Ishikawa (cell line): ENCODE measurements at regions not wholly inside any gene's neighbourhood (a gene's known extent, or its start where the extent isn't known, plus 50 kb on each side); places are given as distances from the start of the nearest gene placed in this dataset.

Experiments
- CEBPB ChIP-seq: IDR thresholded peaks from 2 replicates; pipeline ENCODE4 v1.6.1; 2012
- CREB1 ChIP-seq: IDR thresholded peaks from 2 replicates; pipeline ENCODE4 v1.6.1; 2012; ENCODE audit warnings: low read depth
- EGR1 ChIP-seq: IDR thresholded peaks from 2 replicates; pipeline ENCODE4 v1.6.1; 2012
- EP300 ChIP-seq: IDR thresholded peaks from 2 replicates; pipeline ENCODE4 v1.6.1; 2012; ENCODE audit warnings: borderline replicate concordance
- FOXM1 ChIP-seq: IDR thresholded peaks from 2 replicates; pipeline ENCODE4 v1.6.1; 2012; ENCODE audit warnings: low read depth, borderline replicate concordance
- NFIC ChIP-seq: IDR thresholded peaks from 2 replicates; pipeline ENCODE4 v1.6.1; 2012
- RAD21 ChIP-seq: IDR thresholded peaks from 2 replicates; pipeline ENCODE4 v1.6.1; 2012; ENCODE audit warnings: low read depth
- TAF1 ChIP-seq: IDR thresholded peaks from 2 replicates; pipeline ENCODE4 v1.6.1; 2012; ENCODE audit warnings: low read depth, mild to moderate bottlenecking
- TCF12 ChIP-seq: IDR thresholded peaks from 2 replicates; pipeline ENCODE4 v1.6.1; 2012; ENCODE audit warnings: low read depth
- TEAD4 ChIP-seq: IDR thresholded peaks from 2 replicates; pipeline ENCODE4 v1.6.1; 2012
- YY1 ChIP-seq: IDR thresholded peaks from 2 replicates; pipeline ENCODE4 v1.6.1; 2012; ENCODE audit warnings: low read depth
- ZBTB7A ChIP-seq: IDR thresholded peaks from 2 replicates; pipeline ENCODE4 v1.6.1; 2012; ENCODE audit warnings: low read depth
- TF ChIP-seq, protein P1 (sequence below): IDR thresholded peaks from 2 replicates; pipeline ENCODE4 v1.6.1; 2012; ENCODE audit warnings: low read depth, mild to moderate bottlenecking
- TF ChIP-seq, protein P2 (sequence below): IDR thresholded peaks from 2 replicates; pipeline ENCODE4 v1.6.1; 2012
- TF ChIP-seq, protein P3 (sequence below): IDR thresholded peaks from 2 replicates; pipeline ENCODE4 v1.6.1; 2012

DNA sequence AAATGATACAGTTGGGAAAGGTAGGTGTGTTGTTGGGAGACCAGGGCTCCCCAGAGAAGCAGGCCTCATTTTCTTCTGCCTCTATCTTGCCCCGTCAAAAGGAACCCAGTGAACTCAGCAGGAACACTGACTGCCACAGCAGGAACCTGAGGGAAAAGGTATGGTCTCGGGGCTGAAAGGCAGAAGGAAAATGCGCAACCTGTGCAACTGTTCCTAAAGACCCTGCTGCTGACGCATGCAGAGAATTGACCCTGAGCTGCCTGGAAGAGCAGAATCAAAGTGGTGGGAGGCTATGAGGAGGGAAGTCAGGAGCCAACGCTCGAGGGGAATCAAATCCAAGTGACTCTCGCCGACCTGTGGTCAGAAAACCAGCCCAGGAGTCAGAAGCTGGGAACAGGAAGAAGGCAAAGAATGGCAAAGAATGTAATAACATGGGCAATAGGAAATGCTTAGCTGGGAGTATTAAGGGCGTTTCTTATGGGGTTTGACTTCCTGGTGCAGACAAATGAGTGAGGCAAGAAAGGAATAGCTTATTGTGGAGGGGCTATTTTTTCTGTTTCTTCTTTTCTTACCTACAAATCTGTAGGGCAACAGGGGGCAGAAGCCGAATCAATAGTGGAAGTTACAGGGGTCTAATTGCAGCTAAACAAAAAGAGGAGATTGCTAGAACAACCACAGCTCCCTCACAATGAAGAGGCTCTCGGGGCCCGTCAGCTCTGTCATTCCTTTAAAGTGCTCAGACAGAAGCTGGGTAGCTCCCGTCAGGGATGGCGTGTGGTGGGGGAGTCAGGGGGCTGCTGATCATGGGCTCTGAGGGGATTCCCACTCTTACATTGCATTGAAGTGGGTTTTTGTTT, 65.4 kb upstream of the DLG1 start:
- TF ChIP-seq, protein P1, sequence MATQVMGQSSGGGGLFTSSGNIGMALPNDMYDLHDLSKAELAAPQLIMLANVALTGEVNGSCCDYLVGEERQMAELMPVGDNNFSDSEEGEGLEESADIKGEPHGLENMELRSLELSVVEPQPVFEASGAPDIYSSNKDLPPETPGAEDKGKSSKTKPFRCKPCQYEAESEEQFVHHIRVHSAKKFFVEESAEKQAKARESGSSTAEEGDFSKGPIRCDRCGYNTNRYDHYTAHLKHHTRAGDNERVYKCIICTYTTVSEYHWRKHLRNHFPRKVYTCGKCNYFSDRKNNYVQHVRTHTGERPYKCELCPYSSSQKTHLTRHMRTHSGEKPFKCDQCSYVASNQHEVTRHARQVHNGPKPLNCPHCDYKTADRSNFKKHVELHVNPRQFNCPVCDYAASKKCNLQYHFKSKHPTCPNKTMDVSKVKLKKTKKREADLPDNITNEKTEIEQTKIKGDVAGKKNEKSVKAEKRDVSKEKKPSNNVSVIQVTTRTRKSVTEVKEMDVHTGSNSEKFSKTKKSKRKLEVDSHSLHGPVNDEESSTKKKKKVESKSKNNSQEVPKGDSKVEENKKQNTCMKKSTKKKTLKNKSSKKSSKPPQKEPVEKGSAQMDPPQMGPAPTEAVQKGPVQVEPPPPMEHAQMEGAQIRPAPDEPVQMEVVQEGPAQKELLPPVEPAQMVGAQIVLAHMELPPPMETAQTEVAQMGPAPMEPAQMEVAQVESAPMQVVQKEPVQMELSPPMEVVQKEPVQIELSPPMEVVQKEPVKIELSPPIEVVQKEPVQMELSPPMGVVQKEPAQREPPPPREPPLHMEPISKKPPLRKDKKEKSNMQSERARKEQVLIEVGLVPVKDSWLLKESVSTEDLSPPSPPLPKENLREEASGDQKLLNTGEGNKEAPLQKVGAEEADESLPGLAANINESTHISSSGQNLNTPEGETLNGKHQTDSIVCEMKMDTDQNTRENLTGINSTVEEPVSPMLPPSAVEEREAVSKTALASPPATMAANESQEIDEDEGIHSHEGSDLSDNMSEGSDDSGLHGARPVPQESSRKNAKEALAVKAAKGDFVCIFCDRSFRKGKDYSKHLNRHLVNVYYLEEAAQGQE = no peak
- TF ChIP-seq CREB1 (no peak), FOXM1 (no peak), TCF12 (no peak), TEAD4 (no peak), YY1 (no peak), NFIC (no peak)
- TF ChIP-seq, protein P2, sequence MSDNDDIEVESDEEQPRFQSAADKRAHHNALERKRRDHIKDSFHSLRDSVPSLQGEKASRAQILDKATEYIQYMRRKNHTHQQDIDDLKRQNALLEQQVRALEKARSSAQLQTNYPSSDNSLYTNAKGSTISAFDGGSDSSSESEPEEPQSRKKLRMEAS = no peak

DNA sequence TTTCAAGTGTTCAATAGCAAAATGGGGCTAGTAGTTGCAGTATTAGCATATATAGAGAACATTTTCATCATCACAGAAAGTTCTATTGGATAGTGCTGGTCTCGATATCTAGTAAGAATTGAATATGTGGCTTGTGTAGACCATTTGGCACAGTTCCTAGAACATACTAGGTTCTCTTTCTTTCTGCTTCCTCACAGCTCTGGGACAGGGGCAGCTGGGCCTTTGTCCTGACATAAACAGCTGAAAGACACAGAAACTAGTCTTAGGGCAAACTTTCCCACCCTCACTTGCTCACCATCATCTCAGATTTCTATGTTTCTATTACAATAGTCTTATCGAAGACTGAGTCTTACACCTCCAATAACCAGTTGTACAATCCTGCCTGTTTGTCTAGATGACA, 63.7 kb upstream of the DLG1 start:
- TF ChIP-seq, protein P2 = no peak
- TF ChIP-seq CEBPB (no peak), NFIC (no peak), ZBTB7A (no peak), YY1 (no peak), CREB1 (no peak), TCF12 (no peak), EGR1 (no peak), TAF1 (no peak)
- TF ChIP-seq, protein P1 = no peak

DNA sequence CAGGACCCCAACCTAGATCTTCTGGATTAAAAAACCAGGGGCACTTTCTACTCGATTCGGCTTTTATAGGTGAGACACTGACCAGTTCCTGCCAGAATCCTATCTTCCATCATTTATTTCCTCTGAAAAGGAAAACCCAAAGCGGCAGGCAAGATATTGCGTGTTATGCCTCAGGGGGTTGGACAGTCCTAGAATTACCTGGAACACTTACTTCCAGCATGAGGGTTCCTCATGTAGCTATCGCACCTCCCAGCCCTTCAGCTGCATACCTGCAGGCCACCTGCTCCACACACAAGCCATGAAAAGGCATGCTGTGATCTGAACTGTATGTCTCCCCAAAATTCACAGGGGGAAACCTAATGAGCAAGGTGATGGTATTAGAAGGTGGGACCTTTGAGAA, 58.3 kb upstream of the DLG1 start:
- TF ChIP-seq EGR1 = no peak
- no peak for TF ChIP-seq RAD21
- TF ChIP-seq ZBTB7A = no peak
- no peak for TF ChIP-seq CREB1
- TF ChIP-seq, protein P1 = no peak
- no peak for TF ChIP-seq TCF12
- TF ChIP-seq CEBPB = no peak
- TF ChIP-seq NFIC = no peak
- no peak for TF ChIP-seq FOXM1
- TF ChIP-seq YY1 = no peak
- no peak for TF ChIP-seq TAF1
- TF ChIP-seq TEAD4 = no peak
- no peak for TF ChIP-seq EP300
- TF ChIP-seq, protein P2 = no peak
- TF ChIP-seq, protein P3, sequence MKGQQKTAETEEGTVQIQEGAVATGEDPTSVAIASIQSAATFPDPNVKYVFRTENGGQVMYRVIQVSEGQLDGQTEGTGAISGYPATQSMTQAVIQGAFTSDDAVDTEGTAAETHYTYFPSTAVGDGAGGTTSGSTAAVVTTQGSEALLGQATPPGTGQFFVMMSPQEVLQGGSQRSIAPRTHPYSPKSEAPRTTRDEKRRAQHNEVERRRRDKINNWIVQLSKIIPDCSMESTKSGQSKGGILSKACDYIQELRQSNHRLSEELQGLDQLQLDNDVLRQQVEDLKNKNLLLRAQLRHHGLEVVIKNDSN = no peak

DNA sequence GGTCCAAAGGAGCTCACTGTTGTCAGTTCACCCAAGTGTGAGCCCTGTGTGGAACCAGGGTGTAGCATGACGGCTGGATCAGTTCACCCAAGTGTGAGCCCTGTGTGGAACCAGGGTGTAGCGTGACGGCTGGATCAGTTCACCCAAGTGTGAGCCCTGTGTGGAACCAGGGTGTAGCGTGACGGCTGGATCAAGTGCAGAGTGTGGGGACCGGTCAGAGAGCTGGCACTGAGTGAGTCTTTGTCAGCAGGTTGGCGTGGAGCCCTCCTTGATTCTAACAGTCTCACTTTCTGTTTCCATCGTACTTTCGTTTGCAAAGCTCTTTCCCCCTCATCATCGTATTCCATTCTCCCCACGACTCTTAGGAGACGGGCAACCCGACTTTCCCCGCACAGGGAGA, 57.9 kb upstream of the DLG1 start:
- TF ChIP-seq CREB1 (no peak), RAD21 (no peak)

DNA sequence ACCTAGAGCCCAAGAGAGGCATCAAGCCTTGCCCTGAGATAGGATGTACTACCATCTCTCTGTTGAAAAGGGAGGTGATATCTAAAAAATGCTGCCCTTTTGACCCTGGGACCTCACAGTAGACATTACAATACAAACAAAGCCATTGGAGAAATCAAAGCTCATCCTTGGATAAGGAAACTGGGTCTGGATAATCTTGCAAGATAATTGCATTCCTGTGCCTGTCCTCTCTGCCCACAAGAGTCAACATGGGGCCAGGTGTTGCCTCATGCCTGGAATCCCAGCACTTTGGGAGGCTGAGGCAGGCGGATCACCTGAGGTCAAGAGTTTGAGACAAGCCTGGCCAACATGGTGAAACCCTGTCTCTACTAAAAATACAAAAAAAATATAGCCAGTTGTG, 57.3 kb upstream of the DLG1 start:
- TF ChIP-seq EGR1 (no peak), TEAD4 (no peak), TAF1 (no peak), NFIC (no peak), CEBPB (no peak), YY1 (no peak), ZBTB7A (no peak), CREB1 (no peak), EP300 (no peak), FOXM1 (no peak), TCF12 (no peak), RAD21 (no peak)
- TF ChIP-seq, protein P1 = no peak
- TF ChIP-seq, protein P2 = no peak
- TF ChIP-seq, protein P3 = no peak
